ACC112 (cell line): ENCODE measurements at regions not wholly inside any gene's neighbourhood (a gene's known extent, or its start where the extent isn't known, plus 50 kb on each side); places are given as distances from the start of the nearest gene placed in this dataset.

Experiments
- H2AFZ ChIP-seq: fragments of 200-600 bp; sonication (generic); one replicate; pipeline ENCODE4 v1.6.0; 2017; ENCODE audit warnings: antibody characterized with exemption, low read length; ENCODE audit not compliant: unreplicated experiment
- H3K27ac ChIP-seq: fragments of 200-600 bp; sonication (generic); 2 replicates; pipeline ENCODE4 v1.5.1; 2014; ENCODE audit warnings: low read depth, mild to moderate bottlenecking, antibody characterized with exemption, low read length, moderate library complexity
- H3K27me3 ChIP-seq: fragments of 200-600 bp; sonication (generic); 2 replicates; pipeline ENCODE4 v1.6.1; 2014; ENCODE audit warnings: mild to moderate bottlenecking, antibody characterized with exemption, low read length, moderate library complexity, mixed read lengths; ENCODE audit not compliant: insufficient read depth
- H3K36me3 ChIP-seq: fragments of 200-600 bp; sonication (generic); 2 replicates; pipeline ENCODE4 v1.6.1; 2016; ENCODE audit warnings: mild to moderate bottlenecking, antibody characterized with exemption, low read length, moderate library complexity, mixed read lengths; ENCODE audit not compliant: insufficient read depth
- H3K4me1 ChIP-seq: fragments of 200-600 bp; sonication (generic); one replicate; pipeline ENCODE4 v1.6.1; 2016; ENCODE audit warnings: low read length, mixed read lengths; ENCODE audit not compliant: insufficient read depth, unreplicated experiment, control insufficient read depth
- H3K4me3 ChIP-seq: fragments of 200-600 bp; sonication (generic); 2 replicates; pipeline ENCODE4 v1.5.1; 2014; ENCODE audit warnings: mild to moderate bottlenecking, low read depth, low read length
- H3K79me2 ChIP-seq: fragments of 200-600 bp; sonication (generic); one replicate; pipeline ENCODE4 v1.6.0; 2016; ENCODE audit warnings: low read length; ENCODE audit not compliant: control insufficient read depth, unreplicated experiment, insufficient read depth

- H3K4me3 ChIP-seq: no peak overlapping the region
- H3K79me2 ChIP-seq: no peaks in the 10 kb centered on the region
Observed at GRCh38 chr2:121860033-121860757, 104.7 kb downstream of the TSN start.

GRCh38 chr2:121860758-121861227 lies 105.3 kb downstream of the TSN start:
- Histone ChIP-seq H2AFZ (no peak overlapping the region), H3K27ac (no peak overlapping the region), H3K4me3 (no peak overlapping the region), H3K27me3 (peaks cover 55% of the 10 kb centered on the region), H3K4me1 (no peaks in the 10 kb centered on the region), H3K36me3 (no peaks in the 10 kb centered on the region), H3K79me2 (no peaks in the 10 kb centered on the region)

More at GRCh38 chr2:121860033-121860757, 104.7 kb downstream of the TSN start:
- Histone ChIP-seq H3K27ac (no peak overlapping the region), H3K27me3 (peaks cover 61% of the 10 kb centered on the region), H3K36me3 (no peaks in the 10 kb centered on the region), H2AFZ (no peak overlapping the region), H3K4me1 (no peaks in the 10 kb centered on the region)

GRCh38 chr2:121862286-121862685 lies 106.8 kb downstream of the TSN start:
- H2AFZ ChIP-seq: no peak overlapping the region
- no peaks in the 10 kb centered on the region for H3K36me3 ChIP-seq
- peaks cover 45% of the 10 kb centered on the region for H3K27me3 ChIP-seq
- no peak overlapping the region for H3K27ac ChIP-seq
- no peak overlapping the region for H3K4me3 ChIP-seq
- no peaks in the 10 kb centered on the region for H3K79me2 ChIP-seq
- no peaks in the 10 kb centered on the region for H3K4me1 ChIP-seq

- Histone ChIP-seq H3K4me3 (no peak overlapping the region), H3K79me2 (no peaks in the 10 kb centered on the region), H3K27me3 (peaks cover 56% of the 10 kb centered on the region), H3K27ac (no peak overlapping the region), H2AFZ (no peak overlapping the region), H3K4me1 (no peaks in the 10 kb centered on the region), H3K36me3 (no peaks in the 10 kb centered on the region)
Observed at GRCh38 chr2:121865914-121866313, 110.5 kb downstream of the TSN start.

GRCh38 chr2:121866789-121867188 lies 111.3 kb downstream of the TSN start:
- Histone ChIP-seq H2AFZ (no peak overlapping the region), H3K4me3 (no peak overlapping the region), H3K79me2 (no peaks in the 10 kb centered on the region), H3K4me1 (no peaks in the 10 kb centered on the region), H3K27ac (no peak overlapping the region), H3K36me3 (no peaks in the 10 kb centered on the region), H3K27me3 (peaks cover 63% of the 10 kb centered on the region)

- no peaks in the 10 kb centered on the region for H3K4me1 ChIP-seq
- H3K27me3 ChIP-seq: peaks cover 64% of the 10 kb centered on the region
- no peaks in the 10 kb centered on the region for H3K36me3 ChIP-seq
- H2AFZ ChIP-seq: no peak overlapping the region
- H3K79me2 ChIP-seq: no peaks in the 10 kb centered on the region
- H3K27ac ChIP-seq: no peak overlapping the region
- H3K4me3 ChIP-seq: no peak overlapping the region
Observed at GRCh38 chr2:121868652-121869051, 113.2 kb downstream of the TSN start.

- Histone ChIP-seq H3K4me3 (no peak overlapping the region), H3K79me2 (no peaks in the 10 kb centered on the region), H3K36me3 (no peaks in the 10 kb centered on the region), H3K4me1 (no peaks in the 10 kb centered on the region), H3K27me3 (peaks cover 63% of the 10 kb centered on the region), H3K27ac (no peak overlapping the region), H2AFZ (no peak overlapping the region)
Observed at GRCh38 chr2:121869363-121869762, 113.9 kb downstream of the TSN start.

GRCh38 chr2:121869873-121870272 lies 114.4 kb downstream of the TSN start:
- Histone ChIP-seq H3K4me1 (no peaks in the 10 kb centered on the region), H3K36me3 (no peaks in the 10 kb centered on the region), H3K4me3 (no peak overlapping the region), H3K27me3 (peaks cover 64% of the 10 kb centered on the region), H2AFZ (no peak overlapping the region), H3K27ac (no peak overlapping the region), H3K79me2 (no peaks in the 10 kb centered on the region)

- Histone ChIP-seq H3K27me3 (peaks cover 83% of the 10 kb centered on the region), H3K4me1 (no peaks in the 10 kb centered on the region)
Observed at GRCh38 chr2:121872651-121873050, 117.2 kb downstream of the TSN start.

GRCh38 chr2:121873864-121874263 lies 118.4 kb downstream of the TSN start:
- Histone ChIP-seq H3K36me3 (no peaks in the 10 kb centered on the region), H3K4me3 (no peak overlapping the region), H3K27me3 (peaks cover 87% of the 10 kb centered on the region), H2AFZ (no peak overlapping the region), H3K4me1 (no peaks in the 10 kb centered on the region), H3K27ac (no peak overlapping the region), H3K79me2 (no peaks in the 10 kb centered on the region)

More at GRCh38 chr2:121872651-121873050, 117.2 kb downstream of the TSN start:
- H3K79me2 ChIP-seq: no peaks in the 10 kb centered on the region
- H3K4me3 ChIP-seq: no peak overlapping the region
- no peak overlapping the region for H2AFZ ChIP-seq
- H3K27ac ChIP-seq: no peak overlapping the region
- H3K36me3 ChIP-seq: no peaks in the 10 kb centered on the region

GRCh38 chr2:121875585-121876185 lies 120.2 kb downstream of the TSN start:
- Histone ChIP-seq H3K27me3 (peaks cover 76% of the 10 kb centered on the region), H3K4me1 (no peaks in the 10 kb centered on the region), H3K79me2 (no peaks in the 10 kb centered on the region), H2AFZ (no peak overlapping the region), H3K4me3 (no peak overlapping the region), H3K27ac (no peak overlapping the region), H3K36me3 (no peaks in the 10 kb centered on the region)
